GM12874 (cell line): ENCODE measurements at regions not wholly inside any gene's neighbourhood (a gene's known extent, or its start where the extent isn't known, plus 50 kb on each side); places are given as distances from the start of the nearest gene placed in this dataset.

Source experiments
- TF ChIP-seq, protein P1 (sequence below): IDR thresholded peaks from 2 replicates; pipeline ENCODE4 v1.5.1; 2011; ENCODE audit warnings: low read depth, mild to moderate bottlenecking, control low read depth, low read length, moderate library complexity; ENCODE audit not compliant: insufficient read depth

DNA sequence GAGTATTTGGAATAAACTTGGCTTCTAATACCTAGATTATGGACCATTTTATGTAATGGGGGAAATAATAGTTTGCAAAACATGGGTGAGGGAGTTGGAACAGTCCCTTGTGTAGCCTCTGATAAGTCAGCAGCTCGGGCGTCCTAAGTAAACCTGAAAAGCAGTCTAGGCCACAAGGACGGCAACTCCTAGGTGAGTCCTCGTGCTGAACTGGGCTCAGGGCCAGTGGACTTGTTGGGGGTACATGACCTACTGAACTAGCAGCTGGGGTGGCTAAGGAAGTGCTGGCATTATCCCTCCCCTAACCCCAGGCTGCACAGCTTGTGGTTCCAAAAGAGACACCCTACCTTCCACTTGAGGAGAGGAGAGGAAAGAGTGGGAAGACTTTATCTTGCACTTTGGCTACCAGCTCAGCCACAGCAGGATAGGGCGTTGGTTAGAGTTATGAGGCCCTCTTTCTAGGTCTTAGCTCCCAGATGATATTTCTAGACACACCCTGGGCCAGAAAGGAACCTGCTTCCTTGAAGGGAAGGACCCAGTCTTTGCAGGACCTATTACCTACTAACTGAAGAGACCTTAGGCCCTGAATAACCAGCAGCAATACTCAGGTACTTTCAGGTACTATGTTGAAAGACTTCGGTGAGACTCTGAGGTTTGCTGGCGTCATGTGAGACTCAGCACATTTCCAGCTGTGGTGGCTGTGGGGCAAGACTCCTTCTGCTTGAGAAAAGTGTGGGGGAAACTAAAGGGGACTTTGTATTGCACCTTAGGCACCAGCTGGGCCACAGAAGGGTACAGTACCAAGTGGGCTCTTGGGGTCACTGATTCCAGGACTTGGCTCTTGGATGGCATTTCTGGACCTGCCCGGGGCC, 71.0 kb downstream of the AQP4 start:
- TF ChIP-seq, protein P1, sequence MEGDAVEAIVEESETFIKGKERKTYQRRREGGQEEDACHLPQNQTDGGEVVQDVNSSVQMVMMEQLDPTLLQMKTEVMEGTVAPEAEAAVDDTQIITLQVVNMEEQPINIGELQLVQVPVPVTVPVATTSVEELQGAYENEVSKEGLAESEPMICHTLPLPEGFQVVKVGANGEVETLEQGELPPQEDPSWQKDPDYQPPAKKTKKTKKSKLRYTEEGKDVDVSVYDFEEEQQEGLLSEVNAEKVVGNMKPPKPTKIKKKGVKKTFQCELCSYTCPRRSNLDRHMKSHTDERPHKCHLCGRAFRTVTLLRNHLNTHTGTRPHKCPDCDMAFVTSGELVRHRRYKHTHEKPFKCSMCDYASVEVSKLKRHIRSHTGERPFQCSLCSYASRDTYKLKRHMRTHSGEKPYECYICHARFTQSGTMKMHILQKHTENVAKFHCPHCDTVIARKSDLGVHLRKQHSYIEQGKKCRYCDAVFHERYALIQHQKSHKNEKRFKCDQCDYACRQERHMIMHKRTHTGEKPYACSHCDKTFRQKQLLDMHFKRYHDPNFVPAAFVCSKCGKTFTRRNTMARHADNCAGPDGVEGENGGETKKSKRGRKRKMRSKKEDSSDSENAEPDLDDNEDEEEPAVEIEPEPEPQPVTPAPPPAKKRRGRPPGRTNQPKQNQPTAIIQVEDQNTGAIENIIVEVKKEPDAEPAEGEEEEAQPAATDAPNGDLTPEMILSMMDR, result no peak

DNA sequence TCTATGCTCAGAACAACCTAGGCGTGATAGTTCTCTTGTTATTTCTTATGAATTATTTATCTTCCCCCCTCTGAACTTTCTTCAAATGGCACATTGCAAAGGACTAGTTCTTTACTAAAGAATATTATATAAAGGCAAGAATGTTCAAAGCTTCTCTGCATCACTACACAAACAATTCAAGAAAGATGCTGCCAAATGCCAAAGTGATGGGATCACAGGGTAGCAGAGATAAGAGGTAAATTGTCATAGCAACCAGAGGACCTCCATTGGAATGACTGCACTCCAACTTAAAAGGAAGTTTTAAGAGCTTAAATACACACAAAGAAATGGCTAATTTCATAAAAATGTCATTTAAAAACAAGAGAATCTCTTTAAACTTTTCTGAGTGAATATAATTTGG, 72.8 kb downstream of the AQP4 start:
- TF ChIP-seq, protein P1, result no peak

- TF ChIP-seq, protein P1, result no peak
Observed at GRCh38 chr18:26791676-26792075, 73.8 kb downstream of the AQP4 start.

GRCh38 chr18:26784599-26784998, 80.9 kb downstream of the AQP4 start:
- TF ChIP-seq, protein P1, result no peak

- TF ChIP-seq, protein P1, result no peak
Observed at GRCh38 chr18:26783170-26783569, 82.3 kb downstream of the AQP4 start.

DNA sequence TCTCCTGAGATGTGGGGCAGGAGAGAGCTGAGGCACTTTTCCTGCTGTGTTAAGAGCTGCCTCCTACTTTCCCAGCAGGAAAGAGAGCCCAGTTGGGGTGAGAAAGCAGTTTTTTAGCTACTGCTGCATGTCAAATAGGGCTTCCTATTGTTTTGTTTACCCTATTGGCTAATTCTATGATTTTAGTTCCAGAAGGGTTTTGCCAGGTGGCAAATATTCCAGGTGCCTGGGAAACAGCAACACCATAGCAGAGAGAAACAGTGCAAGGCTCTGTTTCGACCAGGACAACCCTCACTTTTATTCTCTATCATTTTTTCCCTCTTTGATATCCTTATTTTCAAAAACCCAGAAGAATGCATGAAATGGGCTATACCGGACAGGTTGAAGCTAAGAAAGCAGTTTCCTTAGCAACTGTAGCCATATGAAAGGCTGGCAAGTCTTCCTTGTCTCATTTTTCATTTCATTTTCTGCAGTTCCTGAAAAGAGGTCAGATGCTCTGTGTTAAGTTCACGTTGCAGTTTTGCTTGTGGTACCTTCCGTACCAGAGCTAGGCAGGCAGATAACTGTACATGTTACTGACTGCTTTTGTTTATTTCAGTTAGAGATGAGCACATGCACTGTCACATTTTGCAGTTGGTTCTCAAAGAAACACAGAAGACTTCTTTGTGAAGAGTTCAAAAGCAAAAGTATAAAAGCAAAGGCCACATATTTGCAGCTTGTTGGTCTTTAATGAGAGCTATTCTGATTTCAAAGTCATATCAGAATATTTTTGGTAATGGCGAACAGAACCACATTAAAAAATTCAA, 84.8 kb downstream of the AQP4 start:
- TF ChIP-seq, protein P1, result no peak

- TF ChIP-seq, protein P1, result no peak
Observed at GRCh38 chr18:26778054-26778393, 87.5 kb downstream of the AQP4 start.
